Activated T-cell treated with anti-CD3 and anti-CD28 coated beads for 48 hours (primary cell): ENCODE measurements at regions not wholly inside any gene's neighbourhood (a gene's known extent, or its start where the extent isn't known, plus 50 kb on each side); places are given as distances from the start of the nearest gene placed in this dataset.

Experiments
- DNase-seq: peaks from one replicate; pipeline ENCODE4 v3.0.0-alpha.2; 2020; ENCODE audit warnings: low read depth

- DNase-seq = no peak
Observed at GRCh38 chr20:51876313-51876940, 74.1 kb upstream of the SALL4 start.

- no peak for DNase-seq
Observed at GRCh38 chr20:51873652-51874051, 71.3 kb upstream of the SALL4 start.

DNA sequence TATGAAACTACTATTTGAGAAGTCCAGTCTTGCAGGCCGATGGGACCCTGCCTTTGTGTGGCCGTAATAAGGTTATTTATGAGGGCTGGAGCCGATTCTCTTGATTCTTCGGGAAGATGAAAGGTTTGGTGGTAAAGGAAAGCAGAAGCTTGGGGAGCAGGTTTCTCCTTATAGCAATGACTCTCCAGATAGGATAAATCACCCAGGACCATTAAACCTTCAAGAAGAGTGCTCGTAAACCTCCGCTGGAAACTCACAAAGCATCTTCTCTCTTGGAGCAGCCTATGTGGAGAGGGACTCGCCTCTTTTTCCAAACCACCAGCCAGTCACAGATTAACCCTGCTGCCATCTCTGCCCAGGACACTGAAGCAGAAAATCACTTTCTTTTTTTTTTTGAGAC, 69.6 kb upstream of the SALL4 start:
- DNase-seq = no peak

DNA sequence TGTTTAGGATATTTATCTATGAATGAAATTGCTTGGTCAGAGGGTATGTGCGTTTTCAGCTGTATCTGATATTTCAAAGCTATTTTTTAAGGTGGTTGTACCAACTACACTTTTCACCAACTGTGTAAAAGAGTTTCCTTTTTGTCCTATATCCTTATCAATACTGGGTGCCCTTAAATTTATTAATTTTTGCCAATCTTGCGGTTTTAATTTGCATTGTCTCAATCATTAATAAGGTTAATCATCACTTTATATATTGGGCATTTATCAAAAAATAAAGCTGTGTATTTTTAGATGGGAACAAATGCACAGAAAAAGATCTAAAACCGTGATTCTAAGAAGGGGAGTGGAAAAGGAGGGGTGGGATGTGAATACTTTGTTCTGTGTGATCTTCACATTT, 66.7 kb upstream of the SALL4 start:
- no peak for DNase-seq

DNA sequence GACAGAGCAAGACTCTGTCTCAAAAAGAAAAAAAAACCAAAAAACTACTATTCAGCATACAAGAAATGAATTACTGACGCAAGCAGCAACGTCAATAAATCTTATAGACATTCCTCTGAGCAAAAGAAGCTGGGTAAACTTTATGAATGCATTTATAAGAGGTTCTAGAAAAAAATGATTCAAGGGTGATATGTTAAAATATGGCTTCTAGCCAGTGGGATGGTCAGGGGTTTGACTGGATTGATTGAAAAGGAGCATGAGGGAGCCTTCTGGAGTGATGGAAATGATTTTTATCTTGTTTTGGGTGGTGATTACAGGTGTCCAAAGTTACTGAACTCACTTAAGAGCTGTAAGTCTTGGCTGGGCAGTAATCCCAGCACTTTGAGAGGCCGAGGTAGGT, 64.9 kb upstream of the SALL4 start:
- no peak for DNase-seq

DNA sequence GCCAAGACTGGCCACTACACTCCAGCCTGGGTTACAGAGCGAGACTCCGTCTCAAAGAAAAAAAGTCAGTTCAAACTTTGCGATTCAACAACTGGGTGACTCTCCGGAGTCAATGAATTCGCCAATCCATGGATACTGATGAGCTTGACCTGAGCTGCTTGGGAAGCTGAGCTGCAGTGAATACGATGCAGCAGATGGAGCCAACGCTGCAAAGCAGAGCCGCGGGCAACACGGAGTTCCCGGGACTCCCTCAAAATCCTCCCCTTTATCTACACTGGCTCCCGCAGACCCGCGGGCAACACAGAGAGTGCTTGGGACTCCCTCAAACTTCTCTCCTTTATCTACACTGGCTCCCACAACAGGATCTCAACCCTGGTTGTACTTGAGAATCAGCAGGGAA, 62.6 kb upstream of the SALL4 start:
- no peak for DNase-seq

DNA sequence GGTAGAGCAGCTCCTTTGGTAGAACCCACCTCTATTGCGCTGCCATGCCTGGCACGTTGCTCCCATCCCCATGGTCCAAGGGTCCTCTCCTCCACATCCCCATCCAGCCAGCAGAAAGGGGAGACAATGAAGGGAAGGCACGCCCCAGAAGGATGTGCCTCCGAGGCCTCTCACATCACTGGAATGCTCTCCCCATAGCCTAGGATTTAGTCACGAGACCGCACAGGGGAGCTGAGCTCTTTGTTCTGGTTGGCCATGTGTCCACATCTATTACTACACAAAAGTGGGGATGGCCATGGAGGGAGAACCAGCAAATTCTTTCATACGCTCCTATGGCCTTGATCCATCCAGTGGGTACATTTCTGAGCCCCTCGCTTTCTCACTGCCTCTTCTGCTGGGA, 60.5 kb upstream of the SALL4 start:
- DNase-seq = no peak

GRCh38 chr20:51861726-51862466, 59.6 kb upstream of the SALL4 start:
- DNase-seq = no peak

- no peak for DNase-seq
Observed at GRCh38 chr20:51860111-51860882, 58.0 kb upstream of the SALL4 start.

GRCh38 chr20:51856432-51856831, 54.1 kb upstream of the SALL4 start:
- DNase-seq = no peak

DNA sequence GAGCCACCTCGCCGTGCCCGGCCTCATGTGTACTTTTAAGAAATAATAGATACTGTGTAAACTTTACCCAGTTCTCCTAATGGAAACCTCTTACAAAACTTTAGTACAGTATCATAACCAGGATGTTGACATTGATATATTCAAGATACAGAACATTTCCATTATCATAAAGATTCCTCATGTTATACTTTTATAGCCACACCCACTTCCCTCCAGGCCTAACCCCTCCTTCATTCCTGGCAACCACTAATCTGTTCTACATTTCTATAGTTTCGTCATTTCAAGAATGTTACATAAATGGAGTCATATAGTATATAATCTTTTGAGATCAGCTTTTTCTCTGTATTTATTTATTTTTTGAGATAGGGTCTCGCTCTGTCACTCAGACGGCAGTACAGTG, 52.6 kb upstream of the SALL4 start:
- DNase-seq = no peak
